ENCODE measurements at regions not wholly inside any gene's neighbourhood (a gene's known extent, or its start where the extent isn't known, plus 50 kb on each side); places are given as distances from the start of the nearest gene placed in this dataset.

DNA sequence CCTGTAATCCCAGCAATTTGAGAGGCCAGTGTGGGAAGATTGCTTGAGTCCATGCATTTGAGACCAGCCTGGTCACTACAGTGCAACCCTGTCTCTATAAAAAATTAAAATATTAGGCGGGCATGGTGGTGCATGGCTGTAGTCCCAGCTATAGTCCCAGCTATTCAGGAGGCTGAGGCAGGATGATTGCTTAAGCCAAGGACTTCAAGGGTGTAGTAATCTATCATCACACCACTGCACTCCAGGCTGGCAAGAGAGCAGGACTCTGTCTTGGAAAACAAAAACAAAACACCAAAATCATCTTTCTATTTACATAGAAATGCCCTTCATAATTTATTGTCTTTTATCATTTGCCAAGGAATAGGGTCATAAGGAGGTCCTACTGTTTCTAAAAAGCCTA, 1274.1 kb upstream of the NCAM2 start:
- no peak for DNase-seq

DNA sequence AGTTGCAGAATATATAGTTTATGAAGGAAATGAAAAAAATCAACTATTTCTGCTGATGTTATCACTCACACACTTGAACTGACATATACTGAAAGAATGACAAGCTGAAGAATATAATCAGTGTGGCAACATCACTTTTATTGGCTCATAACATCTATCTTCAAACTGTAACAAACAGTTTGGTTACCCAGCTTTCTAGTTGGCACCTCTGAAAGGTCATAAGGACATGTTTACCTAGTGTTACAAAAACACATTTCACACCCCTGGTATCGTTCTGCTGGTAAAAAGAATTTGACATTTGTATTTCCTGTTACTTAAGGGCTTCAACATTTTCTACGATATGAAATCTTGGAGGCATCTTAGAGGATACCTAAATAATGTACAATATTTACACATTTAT, 1267.0 kb upstream of the NCAM2 start:
- no peak for DNase-seq

DNA sequence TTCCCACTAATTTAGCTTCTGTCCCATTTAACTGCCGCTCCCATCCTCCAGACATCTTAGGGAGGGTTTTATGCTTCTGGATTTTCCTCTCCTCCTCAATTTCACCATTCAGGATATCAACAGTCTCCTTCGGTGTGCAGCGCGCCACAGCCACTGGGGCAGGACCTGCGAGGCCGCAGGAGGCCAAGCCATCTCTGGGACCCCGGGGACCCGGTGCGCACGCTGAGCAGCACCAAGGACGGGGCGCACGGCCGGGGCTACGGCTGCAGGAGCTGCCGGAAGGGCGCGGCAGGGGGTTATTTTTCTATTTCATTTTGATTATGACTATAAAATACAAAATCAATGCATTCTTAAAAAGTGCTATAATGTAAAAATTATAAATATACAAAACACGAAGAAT, 1238.4 kb upstream of the NCAM2 start:
- no peak for DNase-seq

DNA sequence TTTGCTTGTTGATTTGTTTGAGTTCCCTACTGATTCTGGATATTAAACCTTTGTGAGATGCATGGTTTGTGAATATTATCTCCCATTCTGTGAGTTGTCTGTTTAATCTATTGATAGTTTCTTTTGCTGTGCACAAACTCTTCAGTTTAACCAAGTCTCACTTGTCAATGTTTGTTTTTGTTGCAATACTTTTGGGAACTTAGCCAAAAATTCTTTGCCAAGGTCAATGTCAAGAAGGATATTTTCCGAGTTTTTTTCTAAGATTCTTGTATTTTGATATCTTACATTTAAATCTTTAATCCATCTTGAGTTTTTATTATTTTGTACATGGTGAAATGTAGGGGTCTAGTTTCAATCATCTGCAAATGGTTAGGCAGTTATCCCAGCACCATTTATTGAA, 1230.7 kb upstream of the NCAM2 start:
- DNase-seq, result no peak

DNA sequence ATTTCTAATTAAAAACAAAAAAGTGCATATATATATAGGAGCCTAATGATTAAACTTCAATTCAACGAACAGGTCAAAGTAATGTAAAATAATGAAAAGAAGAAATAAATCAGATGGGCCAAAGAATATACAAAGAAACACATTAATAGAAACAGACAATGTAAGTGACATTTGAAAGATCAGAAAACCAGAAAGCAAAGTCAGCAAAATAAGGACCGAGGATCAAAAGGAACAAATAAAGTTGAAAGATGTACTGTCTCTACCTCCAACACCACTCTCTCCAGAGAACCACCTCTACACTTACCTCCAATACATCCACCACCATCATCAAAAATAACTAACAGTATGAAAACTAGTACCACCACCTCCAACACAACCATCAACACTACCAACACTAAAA, 1226.3 kb upstream of the NCAM2 start:
- no peak for DNase-seq

DNA sequence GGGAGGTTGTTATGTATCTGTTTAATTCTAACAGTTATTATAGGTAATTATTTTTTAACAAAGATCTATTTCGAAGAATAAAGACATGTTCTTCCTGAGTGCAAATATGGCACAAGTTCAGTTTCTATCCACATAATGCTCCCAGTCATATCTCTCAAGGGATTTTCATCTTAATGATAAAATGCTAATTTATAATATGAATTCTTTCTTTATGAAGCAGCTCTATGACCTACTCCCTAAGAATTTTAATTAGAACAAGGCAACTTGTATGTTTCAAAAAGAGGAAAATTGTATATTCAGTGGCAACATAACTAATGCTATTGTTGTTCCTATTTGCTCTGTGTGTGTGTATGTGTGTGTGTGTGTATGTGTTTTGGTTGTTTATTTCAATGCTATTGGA, 1222.1 kb upstream of the NCAM2 start:
- no peak for DNase-seq

DNA sequence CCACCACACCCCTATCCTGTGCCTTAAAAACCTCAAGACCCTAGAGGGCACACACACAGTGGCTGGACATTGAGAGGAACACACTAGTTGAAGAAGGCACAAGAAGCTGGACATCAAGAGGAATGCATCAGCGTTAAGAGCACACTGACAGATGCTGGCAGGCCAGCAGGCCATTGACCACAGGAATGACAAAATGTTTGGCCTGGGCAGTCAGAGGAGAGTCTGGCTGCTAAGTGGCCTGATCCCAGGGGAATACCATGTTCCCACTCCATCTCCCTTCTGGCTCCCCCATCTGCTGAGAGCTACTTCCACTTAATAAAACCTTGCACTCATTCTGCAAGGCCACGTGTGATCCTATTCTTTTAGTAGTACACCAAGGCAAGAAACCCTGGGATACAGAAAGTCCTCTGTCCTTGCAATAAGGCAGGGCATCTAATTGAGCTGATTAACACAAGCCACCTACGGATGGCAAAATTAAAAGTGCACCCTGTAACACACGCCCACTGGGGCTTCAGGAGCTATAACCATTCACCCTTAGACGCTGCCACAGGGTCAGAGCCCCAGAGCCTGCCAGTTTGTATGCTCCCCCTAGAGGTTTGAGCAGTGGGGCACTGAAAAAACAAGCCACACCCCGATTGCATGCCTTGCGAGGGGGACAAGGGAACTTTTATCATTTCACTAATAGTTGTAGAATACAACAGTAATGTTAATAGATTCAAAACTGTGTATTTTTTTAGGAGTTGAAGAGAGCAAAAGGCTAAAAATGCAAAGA, 1216.1 kb upstream of the NCAM2 start:
- DNase-seq, result no peak

DNA sequence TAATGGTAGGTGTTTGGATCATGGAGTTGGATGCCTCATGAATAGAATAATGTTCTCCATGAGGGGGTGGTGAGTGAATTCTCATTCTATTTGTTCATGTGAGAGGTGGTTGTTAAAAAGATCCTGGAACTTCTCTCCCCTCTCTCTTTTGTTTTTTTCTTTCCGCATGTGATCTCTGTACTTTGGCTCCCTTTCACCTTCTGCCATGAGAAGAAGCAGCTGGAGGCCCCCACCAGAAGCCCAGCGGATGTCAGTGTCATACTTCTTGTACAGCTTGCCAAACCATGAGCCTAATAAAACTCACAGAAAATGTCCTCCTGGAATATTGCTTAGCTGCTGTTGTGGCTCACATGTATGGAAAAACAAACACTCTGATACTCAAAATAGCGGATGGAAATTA, 1212.3 kb upstream of the NCAM2 start:
- DNase-seq, result no peak

DNA sequence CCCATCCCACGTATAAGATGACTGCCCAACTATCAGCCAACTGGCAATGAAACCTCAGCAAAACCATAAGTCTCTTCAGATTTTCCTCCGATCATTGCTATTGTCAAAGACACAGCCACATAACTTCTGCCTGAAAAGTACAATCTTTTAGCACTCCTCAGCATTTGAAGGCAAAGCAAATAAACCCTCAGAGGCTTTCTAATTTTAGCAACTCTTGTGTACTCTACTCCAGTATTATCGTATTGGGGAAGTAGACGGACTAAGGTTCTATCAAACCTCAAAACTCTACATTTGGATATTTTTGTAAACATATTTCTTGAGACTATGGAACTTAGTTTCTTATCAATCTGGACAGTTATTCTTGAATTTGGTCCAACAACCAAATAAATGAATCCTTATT, 1206.2 kb upstream of the NCAM2 start:
- no peak for DNase-seq

DNA sequence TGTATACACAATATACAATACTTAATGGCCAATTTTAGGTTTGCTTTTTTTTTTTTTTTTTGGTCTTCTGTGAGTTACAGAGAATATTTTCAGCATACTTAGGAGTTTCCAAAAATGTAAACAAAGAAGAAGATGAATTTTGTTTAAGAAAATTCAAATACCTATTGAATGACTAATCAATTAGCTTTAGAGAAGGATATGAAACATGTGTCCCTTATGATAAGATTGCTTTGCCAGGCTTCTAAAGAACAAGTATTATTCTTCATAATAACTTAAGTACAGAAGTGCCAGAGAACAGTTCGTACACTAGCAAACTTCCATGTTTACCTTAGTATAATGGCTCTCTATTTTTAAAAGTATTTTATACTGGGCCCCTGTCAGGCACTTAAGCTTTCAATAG, 1191.0 kb upstream of the NCAM2 start:
- no peak for DNase-seq

DNA sequence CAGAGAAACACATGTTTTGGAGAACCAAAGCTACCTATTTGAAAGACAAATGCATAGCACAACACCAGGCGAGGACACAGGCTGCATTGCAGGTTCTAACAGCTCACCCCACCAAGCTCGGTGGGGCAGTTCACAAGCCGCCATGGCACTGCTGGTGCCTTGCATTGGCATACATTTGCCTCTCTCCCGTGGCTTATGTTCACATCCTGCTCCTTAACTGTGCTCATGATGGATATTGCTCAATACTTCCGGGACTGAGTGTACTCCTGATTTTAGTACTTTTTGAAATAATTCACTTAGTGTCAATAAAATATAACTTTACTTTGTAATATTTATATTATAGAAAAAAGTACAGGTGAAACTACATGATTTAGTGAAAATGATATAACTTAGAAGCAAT, 1187.4 kb upstream of the NCAM2 start:
- no peak for DNase-seq

DNA sequence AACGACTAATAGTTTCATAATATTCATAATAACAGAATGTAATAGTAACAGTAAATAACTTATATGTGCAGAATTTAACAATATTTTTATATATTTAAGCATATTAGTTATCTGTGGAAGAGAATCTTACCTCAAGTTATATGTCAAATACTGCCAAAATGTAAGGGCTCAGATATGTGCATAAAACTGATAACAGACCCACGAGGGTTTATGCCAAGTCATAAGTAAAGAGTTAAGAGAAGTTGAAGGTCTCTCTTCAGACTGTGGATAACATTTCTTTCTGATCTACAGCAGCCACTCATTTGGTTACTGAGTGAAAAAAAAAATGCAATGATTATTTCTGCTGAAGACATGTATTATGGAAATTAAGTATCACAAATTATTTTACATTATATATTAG, 1167.8 kb upstream of the NCAM2 start:
- DNase-seq, result no peak

DNA sequence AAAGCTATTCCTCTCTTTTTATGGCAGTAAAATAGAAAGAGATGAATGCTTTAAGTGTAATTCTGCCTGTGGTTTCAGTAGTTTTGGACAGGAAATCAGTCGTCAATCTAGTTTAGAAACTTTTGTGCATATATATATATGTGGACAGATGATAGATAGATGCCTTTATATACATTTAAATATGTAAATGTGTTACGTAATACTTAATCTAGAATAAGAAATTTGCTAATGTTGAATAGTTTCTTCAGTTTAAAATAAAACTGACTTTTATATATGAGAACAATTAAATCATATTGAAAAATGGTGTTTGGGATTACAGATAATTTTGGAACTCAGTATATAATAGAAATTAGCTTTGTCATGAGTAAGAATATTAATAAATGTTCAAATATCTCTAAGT, 1165.7 kb upstream of the NCAM2 start:
- DNase-seq, result no peak

DNA sequence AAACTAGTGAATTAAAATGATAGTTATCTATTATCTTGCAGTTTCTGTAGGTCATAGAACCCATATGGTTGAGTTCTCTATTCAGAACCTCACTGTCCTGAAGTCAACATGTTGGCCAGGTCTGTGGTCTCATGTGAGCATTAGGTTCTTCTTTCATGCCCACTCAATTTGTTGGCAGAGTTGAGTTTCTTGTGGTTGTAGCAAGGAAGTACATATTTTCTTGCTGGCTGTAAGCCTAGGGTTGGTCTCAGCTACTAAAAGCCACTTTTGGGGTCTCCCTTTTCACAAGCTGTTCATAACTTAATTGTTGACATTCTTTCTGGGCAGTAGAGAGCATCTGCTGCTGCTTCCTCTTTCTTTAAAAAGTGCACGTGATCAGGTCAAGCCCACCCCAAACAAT, 1165.1 kb upstream of the NCAM2 start:
- no peak for DNase-seq

DNA sequence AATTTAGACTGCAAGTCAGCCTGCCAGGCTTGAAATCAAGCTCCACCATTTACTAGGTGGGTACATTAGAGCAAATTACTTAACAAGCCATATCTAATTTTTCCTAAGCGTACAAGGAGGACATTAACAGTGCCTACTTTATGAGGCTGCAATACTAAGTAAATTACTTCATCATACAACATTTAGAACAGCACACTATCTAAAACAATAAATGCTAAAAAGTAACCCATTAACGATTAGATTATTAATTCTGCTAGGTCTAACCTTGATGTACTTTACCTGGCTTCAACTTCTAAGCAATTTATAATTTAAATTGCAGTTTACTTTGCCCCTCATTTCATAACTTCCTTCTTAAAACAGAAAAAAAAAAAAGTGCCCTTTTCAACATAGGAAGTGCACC, 1155.6 kb upstream of the NCAM2 start:
- no peak for DNase-seq

DNA sequence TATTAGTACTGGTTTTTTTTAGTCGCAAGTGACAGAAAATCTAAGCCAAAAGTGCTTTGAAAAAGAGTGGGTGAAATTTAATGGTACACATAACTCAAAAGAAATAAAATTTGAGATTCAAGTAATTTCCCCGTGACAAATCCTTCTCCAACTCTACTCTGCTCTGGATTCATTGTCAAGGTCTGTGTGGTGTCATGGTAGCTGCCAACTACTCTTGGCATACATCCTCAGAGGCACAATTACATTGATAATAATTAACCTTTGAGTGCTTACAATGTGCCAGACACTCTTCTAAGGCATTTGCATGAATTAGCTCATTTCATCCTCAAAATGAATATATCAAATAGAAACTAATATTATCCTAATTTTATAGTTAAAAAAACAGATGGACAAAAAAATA, 1153.9 kb upstream of the NCAM2 start:
- DNase-seq, result no peak

DNA sequence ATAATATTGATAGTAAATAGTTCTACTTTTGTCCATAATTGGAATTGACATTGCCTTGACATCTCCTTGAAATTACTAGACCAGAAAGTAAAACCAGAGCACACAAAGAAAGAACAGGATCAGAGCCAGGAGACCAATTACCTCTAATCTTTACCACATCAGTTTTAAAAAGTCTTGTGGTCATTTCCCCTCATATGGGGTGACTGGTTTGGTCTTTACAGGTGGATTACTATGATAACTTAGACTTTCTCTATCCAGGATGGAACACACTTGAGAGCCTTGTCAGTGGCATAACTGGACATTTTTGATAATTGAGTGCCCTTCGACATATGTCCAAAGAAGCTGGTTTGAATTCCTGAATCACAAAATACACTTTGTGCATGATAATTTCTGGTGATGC, 1148.1 kb upstream of the NCAM2 start:
- DNase-seq, result no peak

DNA sequence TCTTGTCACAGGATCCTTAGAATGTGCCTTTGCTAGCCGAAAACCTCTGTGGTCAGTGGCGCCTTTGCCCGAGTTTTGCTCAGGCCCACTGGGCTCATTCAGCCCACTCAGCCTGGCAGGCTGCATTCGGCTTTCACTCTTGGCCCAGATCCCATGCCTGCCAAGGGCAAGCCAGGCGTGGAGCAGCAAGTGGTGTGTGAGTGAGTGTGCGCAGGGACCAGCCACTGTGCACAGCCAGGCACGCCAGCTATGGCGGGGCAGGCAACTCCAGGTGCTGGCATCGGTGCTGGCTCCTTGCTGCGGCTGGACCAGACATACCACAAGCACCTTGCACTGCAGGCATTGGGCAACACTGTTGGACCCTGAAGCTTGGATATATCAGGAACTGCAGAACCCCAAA, 1145.1 kb upstream of the NCAM2 start:
- peak; percentile 50 for DNase-seq

DNA sequence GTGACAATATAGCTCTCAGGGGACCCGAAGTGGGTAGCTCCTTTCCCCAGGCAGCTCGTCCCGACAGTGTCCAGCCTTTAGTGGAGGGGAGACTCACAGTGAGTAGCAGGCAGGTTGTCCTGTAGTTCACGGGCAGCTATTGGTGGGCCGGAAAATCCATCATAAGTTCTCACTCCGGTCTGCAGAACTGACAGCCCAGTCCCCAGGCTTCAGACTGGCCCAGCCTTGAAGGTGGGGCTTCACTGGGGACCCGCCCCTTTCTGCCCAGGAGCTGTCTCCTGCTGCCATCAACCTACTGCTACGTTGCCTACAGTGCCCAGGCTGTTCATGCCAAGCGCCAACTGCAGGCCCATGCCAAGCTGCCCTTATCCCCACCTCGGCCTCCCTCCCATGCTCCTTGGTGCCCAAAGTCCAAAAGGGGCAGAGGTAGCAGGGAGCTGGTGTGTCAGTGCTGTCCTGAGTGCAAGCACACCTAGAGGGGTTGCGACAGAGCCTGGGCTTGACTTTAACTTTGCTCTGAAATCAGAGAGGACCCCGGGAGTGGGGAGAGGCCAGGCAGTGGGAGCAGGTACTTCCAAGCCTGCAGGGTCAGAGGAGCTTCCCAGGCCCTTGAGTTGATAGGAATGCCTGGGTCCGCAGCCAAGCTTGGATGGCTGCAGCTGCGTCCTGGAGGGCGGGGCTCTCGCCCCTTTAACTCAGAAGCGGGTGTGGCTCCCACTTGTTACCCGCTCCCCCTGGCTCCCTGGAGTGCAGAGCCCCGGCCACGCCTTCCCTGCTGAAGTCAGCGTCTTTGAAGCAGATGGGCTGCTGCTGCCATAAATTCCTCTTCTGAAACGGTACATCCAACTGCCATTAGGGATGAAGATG, 1144.3 kb upstream of the NCAM2 start:
- DNase-seq, result peak; percentile 58

DNA sequence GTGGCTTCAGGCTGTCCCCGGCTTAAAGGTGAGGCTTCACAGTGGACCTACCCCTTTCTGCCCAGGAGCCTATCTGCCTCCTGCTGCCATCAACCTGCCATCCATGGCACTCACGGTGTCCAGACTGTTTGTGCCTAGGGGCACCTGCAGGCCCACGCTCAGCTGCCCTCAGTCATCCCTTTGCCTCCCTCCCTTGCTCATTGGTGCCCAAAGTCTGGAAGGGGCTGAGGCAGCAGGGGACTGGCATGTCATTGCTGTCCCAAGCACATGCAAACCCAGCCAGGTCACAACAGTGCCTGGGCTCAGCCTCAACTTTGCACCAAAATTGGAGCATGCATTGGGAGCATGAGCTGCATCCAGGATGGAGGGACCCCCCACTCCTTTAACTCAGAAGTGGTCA, 1142.7 kb upstream of the NCAM2 start:
- no peak for DNase-seq

DNA sequence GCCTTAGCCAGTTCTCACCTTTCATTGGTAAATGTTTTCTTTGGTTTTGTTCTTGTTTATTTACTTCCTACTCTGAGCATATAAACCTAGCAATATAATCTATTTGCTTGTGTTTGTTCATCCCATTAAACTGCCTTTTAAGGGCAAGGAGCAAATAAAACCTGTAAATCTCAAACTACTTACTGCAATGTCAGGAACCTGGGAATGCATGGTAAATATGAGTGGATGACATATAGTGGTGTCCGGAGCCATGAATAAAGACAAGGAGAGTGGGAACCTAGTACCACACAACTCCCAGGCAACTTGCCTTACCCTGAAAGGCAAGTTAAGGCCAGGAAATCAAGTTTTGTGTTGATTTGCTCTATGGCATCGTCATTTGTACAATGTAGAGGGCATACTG, 1133.7 kb upstream of the NCAM2 start:
- DNase-seq, result no peak

DNA sequence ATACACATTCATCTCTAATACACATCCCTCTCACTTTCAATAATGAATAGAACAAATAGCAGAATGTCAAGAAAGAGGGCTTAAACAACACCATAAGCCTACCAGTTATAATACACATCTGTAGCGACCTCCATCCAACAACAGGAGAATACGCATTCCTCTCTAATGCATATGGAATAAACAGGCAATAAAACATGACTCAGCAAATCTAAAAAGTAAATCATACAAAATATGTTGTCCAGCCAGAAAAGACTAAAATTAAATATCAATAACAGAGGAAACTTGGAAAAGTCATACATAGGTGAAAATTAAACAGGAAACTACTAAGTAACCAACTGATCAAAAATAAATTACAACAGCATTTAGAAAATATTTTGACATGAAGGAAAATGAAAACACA, 1127.5 kb upstream of the NCAM2 start:
- no peak for DNase-seq

DNA sequence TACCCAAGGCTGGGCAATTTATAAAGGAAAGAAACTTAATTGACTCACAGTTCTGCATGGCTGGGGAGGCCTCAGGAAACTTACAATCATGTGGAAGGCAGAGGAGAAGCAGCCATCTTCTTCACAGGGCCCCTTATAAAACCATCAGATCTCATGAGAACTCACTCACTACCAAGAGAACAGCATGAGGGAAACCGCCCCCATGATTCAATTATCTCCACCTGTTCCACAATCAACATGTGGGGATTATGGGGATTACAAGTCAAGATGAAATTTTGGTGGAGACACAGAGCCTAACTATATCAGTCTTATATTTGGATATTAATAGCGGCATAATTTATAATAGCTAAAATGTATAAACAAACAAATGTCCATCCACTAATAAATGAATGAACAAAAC, 1123.7 kb upstream of the NCAM2 start:
- DNase-seq, result no peak

DNA sequence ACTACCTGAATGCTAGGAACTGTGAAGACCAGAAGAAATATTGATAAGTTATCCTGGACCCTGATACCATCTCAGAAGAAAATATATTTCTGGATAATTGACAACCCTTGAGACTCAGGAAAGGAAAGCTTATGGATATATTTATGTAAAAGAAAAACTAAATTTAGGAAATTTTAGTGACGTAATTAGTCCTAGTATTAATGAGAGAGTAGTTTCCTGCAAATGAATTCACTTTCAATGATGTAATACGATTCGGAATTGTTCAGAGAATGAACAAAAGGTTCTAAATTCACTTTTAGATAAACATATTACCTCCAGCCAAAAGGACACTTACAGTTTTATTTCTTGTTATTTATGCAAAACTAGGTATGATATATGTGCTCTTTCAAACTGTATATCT, 1120.1 kb upstream of the NCAM2 start:
- DNase-seq, result no peak

DNA sequence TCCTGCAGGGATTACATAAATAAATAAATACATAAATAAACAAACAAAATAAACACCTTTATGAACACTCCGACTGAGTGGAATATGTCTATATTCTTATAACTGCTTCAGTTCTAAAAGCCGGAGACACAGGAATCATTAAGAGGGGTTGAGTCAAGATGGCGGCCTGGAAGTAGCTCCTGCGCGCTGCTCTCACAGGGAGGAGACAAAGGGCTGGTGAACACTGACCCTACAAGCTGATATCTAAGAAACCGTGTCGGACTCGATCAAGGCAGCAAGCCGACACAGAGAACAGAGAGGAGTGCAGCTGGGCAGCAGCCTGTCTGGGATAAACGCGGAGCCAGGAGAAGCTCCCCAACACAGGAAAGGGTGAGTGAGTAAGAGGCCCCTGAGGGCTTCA, 1098.6 kb upstream of the NCAM2 start:
- DNase-seq, result no peak
